Bronchial epithelial cell (primary cell): ENCODE measurements at regions not wholly inside any gene's neighbourhood (a gene's known extent, or its start where the extent isn't known, plus 50 kb on each side); places are given as distances from the start of the nearest gene placed in this dataset.
"Not testable (repeated sequence)": the region's sequence is repeated elsewhere in the genome, so short reads cannot be mapped to it uniquely, and the experiment has no call there.

Experiments used
- DNase-seq: peaks from one replicate; pipeline ENCODE4 v3.0.0-alpha.2; 2010; ENCODE audit warnings: low read depth
- FAIRE-seq: peaks from 2 replicates; lab custom pipeline; 2011; peaks lifted over from hg19 to GRCh38; lab: Jason Lieb, UNC
- H3K27me3 ChIP-seq: 2 replicates; pipeline ENCODE4 v1.5.1; 2011; ENCODE audit warnings: low read length; ENCODE audit not compliant: control insufficient read depth, insufficient read depth
- H3K36me3 ChIP-seq: 2 replicates; pipeline ENCODE4 v1.5.1; 2011; ENCODE audit warnings: low read length; ENCODE audit not compliant: control insufficient read depth, insufficient read depth
- H3K4me3 ChIP-seq: 2 replicates; pipeline ENCODE4 v1.5.1; 2011; ENCODE audit warnings: mild to moderate bottlenecking, low read depth, low read length, control low read depth
- TF ChIP-seq, protein P1 (sequence below): IDR thresholded peaks from 2 replicates; pipeline ENCODE4 v1.5.1; 2011; ENCODE audit warnings: mild to moderate bottlenecking, moderate library complexity, low read length, control low read depth, inconsistent platforms; ENCODE audit not compliant: insufficient read depth, severe bottlenecking

DNA sequence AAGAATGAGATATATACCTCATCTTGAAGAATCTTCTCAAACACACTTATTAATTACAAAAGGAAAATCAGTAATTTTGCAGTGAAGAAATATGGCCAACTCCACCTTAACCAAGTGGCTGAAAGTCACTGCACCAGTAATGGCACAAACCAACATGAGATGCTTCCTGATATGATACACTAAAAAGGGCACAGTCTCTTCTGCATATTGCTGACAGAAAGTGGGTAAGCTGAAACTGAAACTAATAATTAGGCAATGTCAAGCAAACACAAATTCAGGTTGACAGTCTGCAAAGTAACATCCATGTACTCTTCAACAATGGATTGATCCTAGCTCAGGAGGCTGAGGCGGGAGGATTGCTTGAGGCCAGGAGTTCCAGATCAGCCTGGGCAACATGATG lies 56.1 kb downstream of the ZNF22 start:
- DNase-seq, FAIRE-seq, H3K36me3 ChIP-seq, H3K27me3 ChIP-seq, H3K4me3 ChIP-seq: not testable (repeated sequence)

DNA sequence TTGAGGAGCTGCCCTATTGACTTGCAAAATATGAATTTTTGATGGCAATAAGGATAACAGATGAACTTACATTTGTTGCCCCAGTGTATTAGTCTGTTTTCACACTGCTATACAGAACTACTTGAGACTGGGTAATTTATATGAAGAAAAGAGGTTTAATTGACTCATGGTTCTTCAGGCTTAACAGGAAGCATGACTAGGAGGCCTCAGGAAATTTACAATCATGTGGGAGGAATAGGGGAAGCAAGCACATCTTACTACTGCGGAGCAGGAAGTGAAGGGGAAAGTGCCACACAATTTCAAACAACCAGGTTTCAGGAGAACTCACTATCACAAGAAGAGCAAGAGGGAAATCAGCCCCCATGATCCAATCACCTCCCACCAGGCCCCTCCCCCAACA lies 57.9 kb downstream of the ZNF22 start:
- H3K4me3 ChIP-seq = no peak overlapping the region
- no peaks in the 10 kb centered on the region for H3K36me3 ChIP-seq
- DNase-seq (peak; percentile 76), FAIRE-seq (no peak)
- H3K27me3 ChIP-seq = no peaks in the 10 kb centered on the region
- TF ChIP-seq, protein P1, sequence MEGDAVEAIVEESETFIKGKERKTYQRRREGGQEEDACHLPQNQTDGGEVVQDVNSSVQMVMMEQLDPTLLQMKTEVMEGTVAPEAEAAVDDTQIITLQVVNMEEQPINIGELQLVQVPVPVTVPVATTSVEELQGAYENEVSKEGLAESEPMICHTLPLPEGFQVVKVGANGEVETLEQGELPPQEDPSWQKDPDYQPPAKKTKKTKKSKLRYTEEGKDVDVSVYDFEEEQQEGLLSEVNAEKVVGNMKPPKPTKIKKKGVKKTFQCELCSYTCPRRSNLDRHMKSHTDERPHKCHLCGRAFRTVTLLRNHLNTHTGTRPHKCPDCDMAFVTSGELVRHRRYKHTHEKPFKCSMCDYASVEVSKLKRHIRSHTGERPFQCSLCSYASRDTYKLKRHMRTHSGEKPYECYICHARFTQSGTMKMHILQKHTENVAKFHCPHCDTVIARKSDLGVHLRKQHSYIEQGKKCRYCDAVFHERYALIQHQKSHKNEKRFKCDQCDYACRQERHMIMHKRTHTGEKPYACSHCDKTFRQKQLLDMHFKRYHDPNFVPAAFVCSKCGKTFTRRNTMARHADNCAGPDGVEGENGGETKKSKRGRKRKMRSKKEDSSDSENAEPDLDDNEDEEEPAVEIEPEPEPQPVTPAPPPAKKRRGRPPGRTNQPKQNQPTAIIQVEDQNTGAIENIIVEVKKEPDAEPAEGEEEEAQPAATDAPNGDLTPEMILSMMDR = no peak

DNA sequence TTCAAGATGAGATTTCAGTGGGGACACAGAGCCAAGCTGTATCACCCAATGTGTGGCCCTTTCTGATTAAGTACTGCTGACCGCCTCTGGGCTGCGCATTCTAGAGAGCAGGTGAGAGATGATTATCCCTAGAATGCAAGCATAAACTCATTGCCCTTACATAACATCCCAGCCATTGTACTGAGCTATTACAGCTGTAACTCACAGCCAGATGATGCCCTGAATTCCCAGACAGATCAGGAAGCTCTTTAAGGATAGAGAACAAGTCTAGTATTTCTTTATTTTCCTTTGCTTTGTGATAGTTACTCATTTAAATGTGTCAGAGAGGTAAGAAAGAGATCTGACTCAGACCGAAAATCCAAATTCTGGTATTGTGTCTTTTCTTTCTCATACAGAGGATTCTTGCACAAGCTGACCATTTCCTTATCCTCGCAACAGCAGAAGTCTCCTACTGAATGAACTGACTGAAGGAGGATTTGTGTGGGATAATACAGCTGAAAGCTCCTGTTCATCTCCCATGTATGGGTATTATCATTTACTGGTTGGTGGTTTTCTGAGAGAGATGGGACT lies 58.4 kb downstream of the ZNF22 start:
- TF ChIP-seq, protein P1 = no peak
- no peaks in the 10 kb centered on the region for H3K27me3 ChIP-seq
- H3K36me3 ChIP-seq = no peaks in the 10 kb centered on the region
- H3K4me3 ChIP-seq = no peak overlapping the region
- DNase-seq (peak; percentile 37), FAIRE-seq (peak; percentile 28)

DNA sequence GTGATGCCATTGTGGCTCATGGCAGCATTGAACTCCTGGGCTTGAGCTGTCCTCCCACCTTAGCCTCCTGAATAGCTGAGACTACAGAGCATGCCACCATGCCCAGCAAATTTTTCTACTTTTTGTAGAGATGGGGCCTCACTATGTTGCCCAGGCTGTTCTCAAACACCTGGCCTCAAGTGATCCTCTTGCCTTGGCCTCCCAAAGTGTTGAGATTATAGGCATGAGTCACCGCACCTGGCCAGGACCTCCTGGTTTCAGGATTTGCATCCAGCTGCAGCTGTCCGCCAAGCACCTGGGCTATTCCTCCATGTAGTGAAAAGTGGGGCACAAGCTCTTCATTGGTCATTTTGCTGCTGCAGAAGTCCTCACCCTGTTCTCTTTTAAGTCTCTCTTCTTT lies 58.9 kb downstream of the ZNF22 start:
- no peak overlapping the region for H3K4me3 ChIP-seq
- no peaks in the 10 kb centered on the region for H3K27me3 ChIP-seq
- DNase-seq (no peak), FAIRE-seq (no peak)
- TF ChIP-seq, protein P1 = no peak
- no peaks in the 10 kb centered on the region for H3K36me3 ChIP-seq

DNA sequence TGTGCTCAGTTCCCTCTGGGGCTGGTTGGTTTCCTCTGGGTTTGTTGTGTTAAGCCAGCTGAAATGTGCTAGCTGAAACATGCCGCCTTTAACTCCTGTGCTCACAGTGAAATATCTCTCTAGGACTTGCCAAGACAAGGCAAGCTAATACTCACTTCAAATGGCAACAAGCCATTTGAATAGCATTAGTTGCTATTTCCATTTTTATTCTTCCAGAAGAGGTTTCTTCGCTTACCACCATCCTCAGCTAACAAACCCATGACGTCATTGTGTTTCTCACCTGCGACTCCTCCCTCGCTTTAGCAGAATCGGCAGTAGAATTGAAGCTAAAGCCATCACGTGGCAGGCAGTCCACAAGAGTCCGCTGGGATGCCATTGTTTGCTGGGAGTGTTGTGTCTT lies 61.3 kb downstream of the ZNF22 start:
- TF ChIP-seq, protein P1 = no peak
- Histone ChIP-seq H3K36me3 (no peaks in the 10 kb centered on the region), H3K4me3 (no peak overlapping the region), H3K27me3 (no peaks in the 10 kb centered on the region)
- DNase-seq (peak; percentile 85), FAIRE-seq (peak; percentile 98)

DNA sequence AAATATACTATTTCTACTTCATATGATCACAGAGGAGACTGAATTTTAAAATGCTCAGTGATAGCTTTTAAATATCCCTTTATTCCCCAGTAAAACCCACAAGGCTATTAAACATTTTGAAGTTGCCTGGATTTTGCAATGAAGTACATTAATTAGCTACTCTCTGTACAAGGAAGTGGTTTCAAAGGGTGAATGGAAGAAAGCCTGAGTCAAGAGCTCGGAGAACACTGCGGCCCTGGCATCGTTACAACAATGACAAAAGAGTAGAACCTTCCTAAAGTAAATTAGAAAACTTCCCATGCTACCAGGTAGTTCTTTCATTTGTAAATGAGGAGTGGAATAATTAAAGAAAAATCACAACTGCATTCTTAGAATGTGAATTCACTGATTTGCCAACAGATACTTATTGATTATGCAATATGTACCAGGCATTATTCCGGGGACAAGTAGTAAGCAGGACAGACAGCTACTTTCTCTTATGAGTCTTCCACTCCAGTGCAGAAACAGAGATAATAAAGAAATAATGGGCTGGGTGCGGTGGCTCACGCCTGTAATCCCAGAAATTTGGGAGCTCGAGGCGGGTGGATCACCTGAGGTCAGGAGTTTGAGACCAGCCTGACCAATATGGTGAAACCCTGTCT lies 63.0 kb downstream of the ZNF22 start:
- no peaks in the 10 kb centered on the region for H3K36me3 ChIP-seq
- H3K4me3 ChIP-seq = no peak overlapping the region
- TF ChIP-seq, protein P1 = no peak
- H3K27me3 ChIP-seq = no peaks in the 10 kb centered on the region
- no peak for FAIRE-seq
- peak; percentile 67 for DNase-seq
